Cardiac muscle cell (in vitro differentiated cells and primary cell): ENCODE measurements at regions not wholly inside any gene's neighbourhood (a gene's known extent, or its start where the extent isn't known, plus 50 kb on each side); places are given as distances from the start of the nearest gene placed in this dataset.

ENCODE experiments used
- DNase-seq, 2 donors: peaks; one replicate each; pipeline versions ENCODE4 v3.0.0 to v3.0.0-alpha.2; 2010 to 2017; ENCODE audit warnings: low read depth in 1 of 2, low spot score in 1 of 2
- H3K27ac ChIP-seq: fragments of 200-600 bp; sonication (generic); 2 replicates; pipeline ENCODE4 v1.5.1; 2016
- H3K27me3 ChIP-seq: fragments of 200-600 bp; sonication (generic); 2 replicates; pipeline ENCODE4 v1.6.0; 2016; ENCODE audit warnings: control low read depth
- H3K36me3 ChIP-seq: fragments of 200-600 bp; sonication (generic); 2 replicates; pipeline ENCODE4 v1.5.1; 2016; ENCODE audit warnings: control low read depth
- H3K4me1 ChIP-seq: fragments of 200-600 bp; sonication (generic); 2 replicates; pipeline ENCODE4 v1.8.1; 2017; ENCODE audit warnings: low read depth, mild to moderate bottlenecking, mixed run types
- H3K4me3 ChIP-seq: fragments of 200-600 bp; sonication (generic); 2 replicates; pipeline ENCODE4 v1.5.1; 2016; ENCODE audit warnings: mild to moderate bottlenecking
- H3K9me3 ChIP-seq: fragments of 200-600 bp; sonication (generic); 2 replicates; pipeline ENCODE4 v1.5.1; 2017; ENCODE audit warnings: low read depth, mild to moderate bottlenecking, control low read depth
- CTCF ChIP-seq: IDR thresholded peaks from 2 replicates; pipeline ENCODE4 v1.5.1; 2012; ENCODE audit warnings: low read depth, mild to moderate bottlenecking, low read length

GRCh38 chr11:134630861-134631260 is 218.8 kb upstream of the B3GAT1 start:
- Histone ChIP-seq H3K27ac (no peak overlapping the region), H3K36me3 (no peaks in the 10 kb centered on the region), H3K4me3 (no peak overlapping the region), H3K27me3 (no peaks in the 10 kb centered on the region), H3K9me3 (no peaks in the 10 kb centered on the region), H3K4me1 (no peaks in the 10 kb centered on the region)
- DNase-seq, result no peak
- TF ChIP-seq CTCF, result no peak

DNA sequence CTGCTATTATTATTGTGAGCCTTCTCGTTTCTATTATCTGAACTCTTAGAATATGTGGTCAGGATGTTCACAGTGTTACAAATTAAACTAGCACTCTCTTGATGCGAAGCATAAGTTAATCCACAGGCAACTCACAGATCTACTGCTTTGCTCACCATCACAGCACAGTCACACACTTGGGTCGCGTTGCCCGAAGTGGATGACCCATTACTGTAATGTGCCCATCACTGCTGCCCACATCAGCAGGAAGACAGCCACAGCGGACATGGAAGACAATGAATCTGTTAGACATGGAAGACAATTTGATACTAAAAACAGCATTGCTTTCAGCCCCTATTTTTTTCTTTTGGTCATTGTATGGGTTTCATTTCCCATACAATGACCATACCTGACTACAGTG is 216.4 kb upstream of the B3GAT1 start:
- DNase-seq, result no peak
- no peak overlapping the region for H3K27ac ChIP-seq
- H3K36me3 ChIP-seq, result no peaks in the 10 kb centered on the region
- H3K4me1 ChIP-seq, result no peaks in the 10 kb centered on the region
- no peaks in the 10 kb centered on the region for H3K27me3 ChIP-seq
- no peak for TF ChIP-seq CTCF
- H3K4me3 ChIP-seq, result no peak overlapping the region
- H3K9me3 ChIP-seq, result no peaks in the 10 kb centered on the region

DNA sequence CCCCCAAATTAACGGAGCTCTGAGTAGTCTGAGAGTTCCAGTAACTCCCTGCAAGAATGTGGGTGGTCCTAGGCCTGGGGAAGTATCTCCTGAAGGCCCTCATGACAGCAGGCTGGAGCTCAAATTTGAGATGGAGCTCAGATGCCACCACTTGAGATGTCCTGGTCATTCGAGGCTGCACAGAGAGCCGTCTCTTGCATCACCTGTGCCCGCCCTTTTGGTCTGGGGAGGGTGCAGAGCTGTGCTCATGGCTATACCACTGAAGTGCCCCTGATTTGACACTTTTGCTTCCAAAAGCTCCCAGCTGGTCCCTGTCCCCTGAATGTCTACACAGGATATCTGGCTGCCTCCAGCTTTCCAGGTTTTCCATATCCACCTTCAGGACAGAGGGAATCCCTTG is 214.0 kb upstream of the B3GAT1 start:
- no peaks in the 10 kb centered on the region for H3K36me3 ChIP-seq
- no peaks in the 10 kb centered on the region for H3K4me1 ChIP-seq
- no peak overlapping the region for H3K4me3 ChIP-seq
- H3K9me3 ChIP-seq, result no peaks in the 10 kb centered on the region
- no peaks in the 10 kb centered on the region for H3K27me3 ChIP-seq
- no peak for TF ChIP-seq CTCF
- DNase-seq, result no peak
- H3K27ac ChIP-seq, result no peak overlapping the region

GRCh38 chr11:134625631-134626030 is 213.6 kb upstream of the B3GAT1 start:
- Histone ChIP-seq H3K4me1 (no peaks in the 10 kb centered on the region), H3K4me3 (no peak overlapping the region), H3K36me3 (no peaks in the 10 kb centered on the region), H3K27me3 (no peaks in the 10 kb centered on the region), H3K27ac (no peak overlapping the region), H3K9me3 (no peaks in the 10 kb centered on the region)
- no peak for TF ChIP-seq CTCF
- DNase-seq, result no peak

DNA sequence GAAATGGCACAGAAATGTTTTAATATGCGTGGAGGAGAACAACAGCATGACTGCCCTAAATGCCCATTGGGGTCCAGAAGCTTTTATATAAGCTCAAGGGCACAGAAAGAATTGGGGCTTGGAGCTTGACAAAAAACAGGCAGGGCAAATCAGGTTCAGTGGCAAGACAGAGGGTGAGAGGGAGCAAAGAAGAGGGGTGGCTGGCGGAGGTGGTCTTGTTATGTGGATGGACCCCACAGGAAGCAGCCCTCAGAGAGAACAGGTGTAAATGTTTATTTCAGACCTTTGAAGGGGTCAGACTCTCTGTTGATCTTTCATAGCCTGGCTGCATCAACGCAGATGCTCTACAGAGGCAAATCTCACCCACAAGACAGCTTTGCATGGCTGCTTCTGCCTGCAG is 213.1 kb upstream of the B3GAT1 start:
- no peak overlapping the region for H3K27ac ChIP-seq
- H3K36me3 ChIP-seq, result no peaks in the 10 kb centered on the region
- no peak for DNase-seq
- H3K4me1 ChIP-seq, result no peaks in the 10 kb centered on the region
- no peak for TF ChIP-seq CTCF
- no peaks in the 10 kb centered on the region for H3K27me3 ChIP-seq
- H3K9me3 ChIP-seq, result no peaks in the 10 kb centered on the region
- no peak overlapping the region for H3K4me3 ChIP-seq
